ENCODE measurements at regions not wholly inside any gene's neighbourhood (a gene's known extent, or its start where the extent isn't known, plus 50 kb on each side); places are given as distances from the start of the nearest gene placed in this dataset.
"Not testable (repeated sequence)": the region's sequence is repeated elsewhere in the genome, so short reads cannot be mapped to it uniquely, and the experiment has no call there.

- not testable (repeated sequence) for H3K4me1 ChIP-seq (ENCODE audit: control insufficient read depth in 1 of 2, insufficient read depth in 2 of 2, low read length in 2 of 2); H3K36me3 ChIP-seq (ENCODE audit: control insufficient read depth in 1 of 2, insufficient read depth in 2 of 2, low read length in 2 of 2); H3K4me3 ChIP-seq (ENCODE audit: low read depth in 1 of 2, low read length in 2 of 2); H3K9me3 ChIP-seq (ENCODE audit: control insufficient read depth in 1 of 2, low read length in 2 of 2); H3K27me3 ChIP-seq (ENCODE audit: low read depth, low read length); H3K27ac ChIP-seq (ENCODE audit: low read length)
These were observed 1460.9 kb upstream of the SEL1L start for GRCh38 chr14:82994547-82994946.

- Histone ChIP-seq H3K27me3 (ENCODE audit: low read depth, low read length) (no peaks in the 10 kb centered on the region), H3K9me3 (ENCODE audit: control insufficient read depth in 1 of 2, low read length in 2 of 2) (no peaks in the 10 kb centered on the region), H3K27ac (ENCODE audit: low read length) (no peak overlapping the region), H3K4me1 (ENCODE audit: control insufficient read depth in 1 of 2, insufficient read depth in 2 of 2, low read length in 2 of 2) (no peaks in the 10 kb centered on the region), H3K4me3 (ENCODE audit: low read depth in 1 of 2, low read length in 2 of 2) (no peak overlapping the region), H3K36me3 (ENCODE audit: control insufficient read depth in 1 of 2, insufficient read depth in 2 of 2, low read length in 2 of 2) (no peaks in the 10 kb centered on the region)
These were observed 1466.1 kb upstream of the SEL1L start for GRCh38 chr14:82999802-83000201.

GRCh38 chr14:83004456-83005006, 1470.9 kb upstream of the SEL1L start:
- H3K4me1 ChIP-seq (ENCODE audit: control insufficient read depth in 1 of 2, insufficient read depth in 2 of 2, low read length in 2 of 2), result no peaks in the 10 kb centered on the region
- no peaks in the 10 kb centered on the region for H3K36me3 ChIP-seq (ENCODE audit: control insufficient read depth in 1 of 2, insufficient read depth in 2 of 2, low read length in 2 of 2)
- no peaks in the 10 kb centered on the region for H3K27me3 ChIP-seq (ENCODE audit: low read depth, low read length)
- no peak overlapping the region for H3K4me3 ChIP-seq (ENCODE audit: low read depth in 1 of 2, low read length in 2 of 2)
- peaks cover 0 to 3% of the 10 kb centered on the region in 2 donors for H3K9me3 ChIP-seq (ENCODE audit: control insufficient read depth in 1 of 2, low read length in 2 of 2)
- no peak overlapping the region for H3K27ac ChIP-seq (ENCODE audit: low read length)

- peaks cover 0 to 4% of the 10 kb centered on the region in 2 donors for H3K9me3 ChIP-seq (ENCODE audit: control insufficient read depth in 1 of 2, low read length in 2 of 2)
- H3K36me3 ChIP-seq (ENCODE audit: control insufficient read depth in 1 of 2, insufficient read depth in 2 of 2, low read length in 2 of 2), result no peaks in the 10 kb centered on the region
- no peaks in the 10 kb centered on the region for H3K4me1 ChIP-seq (ENCODE audit: control insufficient read depth in 1 of 2, insufficient read depth in 2 of 2, low read length in 2 of 2)
- H3K27ac ChIP-seq (ENCODE audit: low read length), result no peak overlapping the region
- H3K27me3 ChIP-seq (ENCODE audit: low read depth, low read length), result no peaks in the 10 kb centered on the region
- H3K4me3 ChIP-seq (ENCODE audit: low read depth in 1 of 2, low read length in 2 of 2), result no peak overlapping the region
These were observed 1472.5 kb upstream of the SEL1L start for GRCh38 chr14:83006121-83006670.

GRCh38 chr14:83007052-83007451, 1473.4 kb upstream of the SEL1L start:
- H3K4me1 ChIP-seq (ENCODE audit: control insufficient read depth in 1 of 2, insufficient read depth in 2 of 2, low read length in 2 of 2); H3K27me3 ChIP-seq (ENCODE audit: low read depth, low read length): not testable (repeated sequence)

GRCh38 chr14:83007641-83008225, 1474.1 kb upstream of the SEL1L start:
- H3K36me3 ChIP-seq (ENCODE audit: control insufficient read depth in 1 of 2, insufficient read depth in 2 of 2, low read length in 2 of 2), result no peaks in the 10 kb centered on the region
- H3K27me3 ChIP-seq (ENCODE audit: low read depth, low read length), result no peaks in the 10 kb centered on the region
- no peak overlapping the region for H3K27ac ChIP-seq (ENCODE audit: low read length)
- peaks cover 0 to 4% of the 10 kb centered on the region in 2 donors for H3K9me3 ChIP-seq (ENCODE audit: control insufficient read depth in 1 of 2, low read length in 2 of 2)
- H3K4me3 ChIP-seq (ENCODE audit: low read depth in 1 of 2, low read length in 2 of 2), result no peak overlapping the region
- H3K4me1 ChIP-seq (ENCODE audit: control insufficient read depth in 1 of 2, insufficient read depth in 2 of 2, low read length in 2 of 2), result no peaks in the 10 kb centered on the region

More at GRCh38 chr14:83007052-83007451, 1473.4 kb upstream of the SEL1L start:
- H3K9me3 ChIP-seq (ENCODE audit: control insufficient read depth in 1 of 2, low read length in 2 of 2); H3K4me3 ChIP-seq (ENCODE audit: low read depth in 1 of 2, low read length in 2 of 2); H3K36me3 ChIP-seq (ENCODE audit: control insufficient read depth in 1 of 2, insufficient read depth in 2 of 2, low read length in 2 of 2); H3K27ac ChIP-seq (ENCODE audit: low read length): not testable (repeated sequence)

- H3K4me3 ChIP-seq (ENCODE audit: low read depth in 1 of 2, low read length in 2 of 2), result no peak overlapping the region
- H3K27ac ChIP-seq (ENCODE audit: low read length), result no peak overlapping the region
- no peaks in the 10 kb centered on the region for H3K27me3 ChIP-seq (ENCODE audit: low read depth, low read length)
- H3K9me3 ChIP-seq (ENCODE audit: control insufficient read depth in 1 of 2, low read length in 2 of 2), result no peaks in the 10 kb centered on the region
- no peaks in the 10 kb centered on the region for H3K4me1 ChIP-seq (ENCODE audit: control insufficient read depth in 1 of 2, insufficient read depth in 2 of 2, low read length in 2 of 2)
- no peaks in the 10 kb centered on the region for H3K36me3 ChIP-seq (ENCODE audit: control insufficient read depth in 1 of 2, insufficient read depth in 2 of 2, low read length in 2 of 2)
These were observed 1483.6 kb upstream of the SEL1L start for GRCh38 chr14:83017296-83017695.

GRCh38 chr14:83019744-83020414, 1486.2 kb upstream of the SEL1L start:
- H3K9me3 ChIP-seq (ENCODE audit: control insufficient read depth in 1 of 2, low read length in 2 of 2), result no peaks in the 10 kb centered on the region
- no peak overlapping the region for H3K4me3 ChIP-seq (ENCODE audit: low read depth in 1 of 2, low read length in 2 of 2)
- no peaks in the 10 kb centered on the region for H3K27me3 ChIP-seq (ENCODE audit: low read depth, low read length)
- H3K4me1 ChIP-seq (ENCODE audit: control insufficient read depth in 1 of 2, insufficient read depth in 2 of 2, low read length in 2 of 2), result no peaks in the 10 kb centered on the region
- no peaks in the 10 kb centered on the region for H3K36me3 ChIP-seq (ENCODE audit: control insufficient read depth in 1 of 2, insufficient read depth in 2 of 2, low read length in 2 of 2)
- no peak overlapping the region for H3K27ac ChIP-seq (ENCODE audit: low read length)

GRCh38 chr14:83021323-83021722, 1487.7 kb upstream of the SEL1L start:
- Histone ChIP-seq H3K36me3 (ENCODE audit: control insufficient read depth in 1 of 2, insufficient read depth in 2 of 2, low read length in 2 of 2) (no peaks in the 10 kb centered on the region), H3K27ac (ENCODE audit: low read length) (no peak overlapping the region), H3K4me3 (ENCODE audit: low read depth in 1 of 2, low read length in 2 of 2) (no peak overlapping the region), H3K9me3 (ENCODE audit: control insufficient read depth in 1 of 2, low read length in 2 of 2) (no peaks in the 10 kb centered on the region), H3K4me1 (ENCODE audit: control insufficient read depth in 1 of 2, insufficient read depth in 2 of 2, low read length in 2 of 2) (no peaks in the 10 kb centered on the region), H3K27me3 (ENCODE audit: low read depth, low read length) (no peaks in the 10 kb centered on the region)

- no peaks in the 10 kb centered on the region for H3K9me3 ChIP-seq (ENCODE audit: control insufficient read depth in 1 of 2, low read length in 2 of 2)
- H3K36me3 ChIP-seq (ENCODE audit: control insufficient read depth in 1 of 2, insufficient read depth in 2 of 2, low read length in 2 of 2), result no peaks in the 10 kb centered on the region
- H3K4me1 ChIP-seq (ENCODE audit: control insufficient read depth in 1 of 2, insufficient read depth in 2 of 2, low read length in 2 of 2), result no peaks in the 10 kb centered on the region
- H3K27ac ChIP-seq (ENCODE audit: low read length), result no peak overlapping the region
- no peaks in the 10 kb centered on the region for H3K27me3 ChIP-seq (ENCODE audit: low read depth, low read length)
- no peak overlapping the region for H3K4me3 ChIP-seq (ENCODE audit: low read depth in 1 of 2, low read length in 2 of 2)
These were observed 1489.7 kb upstream of the SEL1L start for GRCh38 chr14:83023369-83023768.

- Histone ChIP-seq H3K4me3 (ENCODE audit: low read depth in 1 of 2, low read length in 2 of 2) (no peak overlapping the region), H3K27me3 (ENCODE audit: low read depth, low read length) (no peaks in the 10 kb centered on the region), H3K27ac (ENCODE audit: low read length) (no peak overlapping the region), H3K4me1 (ENCODE audit: control insufficient read depth in 1 of 2, insufficient read depth in 2 of 2, low read length in 2 of 2) (no peaks in the 10 kb centered on the region), H3K9me3 (ENCODE audit: control insufficient read depth in 1 of 2, low read length in 2 of 2) (no peaks in the 10 kb centered on the region), H3K36me3 (ENCODE audit: control insufficient read depth in 1 of 2, insufficient read depth in 2 of 2, low read length in 2 of 2) (no peaks in the 10 kb centered on the region)
These were observed 1507.6 kb upstream of the SEL1L start for GRCh38 chr14:83041224-83041623.
